Cerebellar nuclear complex (tissue), 1 donor: ENCODE measurements at regions not wholly inside any gene's neighbourhood (a gene's known extent, or its start where the extent isn't known, plus 50 kb on each side); places are given as distances from the start of the nearest gene placed in this dataset.

ENCODE experiments used
- DNase-seq, 2 experiments: peaks; one replicate each; lab custom pipeline; 2025; lab: John Stamatoyannopoulos, UW

DNA sequence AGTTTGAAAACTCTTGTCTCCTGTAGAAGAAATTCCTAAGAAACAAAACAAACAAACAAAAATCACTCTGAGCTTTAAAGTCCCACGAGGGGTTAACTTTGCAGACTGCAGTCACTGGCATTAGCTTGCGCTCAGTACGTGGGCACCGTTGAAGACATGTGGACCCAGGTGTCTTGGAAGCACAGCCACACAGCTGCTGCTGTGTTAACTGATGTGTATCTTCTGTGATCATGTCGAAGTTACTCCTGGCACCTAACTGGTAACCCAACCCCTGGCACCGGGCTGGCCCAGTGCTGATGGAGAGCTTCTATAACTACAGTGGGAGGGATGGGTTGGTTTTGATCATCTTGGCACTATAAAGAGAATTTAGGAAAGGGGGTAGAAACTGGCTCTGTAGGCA is 51.6 kb upstream of the FHL2 start:
- no peak for DNase-seq

GRCh38 chr2:105449076-105449475 is 50.2 kb upstream of the FHL2 start:
- DNase-seq: no peak
